Mesenchymal stem cell (in vitro differentiated cells and primary cell): ENCODE measurements at regions not wholly inside any gene's neighbourhood (a gene's known extent, or its start where the extent isn't known, plus 50 kb on each side); places are given as distances from the start of the nearest gene placed in this dataset.
A peak's percentile ranks its signal among the peaks of the same experiment; 100 is the strongest.

Experiments used
- DNase-seq: peaks from one replicate; pipeline ENCODE4 v3.0.0-alpha.2; 2013
- H2AFZ ChIP-seq: one replicate; pipeline ENCODE4 v1.6.1; 2013; ENCODE audit warnings: low read depth, mild to moderate bottlenecking, control low read depth, inconsistent platforms, low read length, moderate library complexity
- H2AK5ac ChIP-seq: 2 replicates; pipeline ENCODE4 v1.6.1; 2013; ENCODE audit warnings: low read length, moderate library complexity, mild to moderate bottlenecking, inconsistent platforms; ENCODE audit not compliant: severe bottlenecking
- H2BK120ac ChIP-seq: one replicate; pipeline ENCODE4 v1.6.1; 2013; ENCODE audit warnings: low read depth, mild to moderate bottlenecking, inconsistent platforms, low read length, moderate library complexity
- H2BK12ac ChIP-seq, 2 experiments: one replicate each; pipeline ENCODE4 v1.6.1; 2013; ENCODE audit warnings: inconsistent platforms in 2 of 2, low read length in 2 of 2, mild to moderate bottlenecking in 2 of 2, moderate library complexity in 2 of 2, control low read depth in 1 of 2
- H2BK15ac ChIP-seq: one replicate; pipeline ENCODE4 v1.6.1; 2013; ENCODE audit warnings: mild to moderate bottlenecking, low read depth, inconsistent platforms; ENCODE audit not compliant: poor library complexity, severe bottlenecking
- H2BK5ac ChIP-seq: 2 replicates; pipeline ENCODE4 v1.6.1; 2013; ENCODE audit warnings: low read depth, mild to moderate bottlenecking, low read length, control low read depth, inconsistent platforms; ENCODE audit not compliant: poor library complexity, severe bottlenecking
- H3K14ac ChIP-seq, 2 experiments: one replicate each; pipeline ENCODE4 v1.6.1; 2013; ENCODE audit warnings: inconsistent platforms in 2 of 2, low read length in 2 of 2, control low read depth in 1 of 2, mild to moderate bottlenecking in 1 of 2, moderate library complexity in 1 of 2
- H3K18ac ChIP-seq, 2 experiments: one replicate each; pipeline ENCODE4 v1.6.1; 2013; ENCODE audit warnings: inconsistent platforms in 2 of 2, low read length in 2 of 2, control low read depth in 1 of 2, low read depth in 1 of 2, mild to moderate bottlenecking in 1 of 2
- H3K23ac ChIP-seq, 2 experiments: one replicate each; pipeline ENCODE4 v1.6.1; 2013; ENCODE audit warnings: inconsistent platforms in 2 of 2, low read length in 2 of 2, mild to moderate bottlenecking in 2 of 2, moderate library complexity in 2 of 2, control low read depth in 1 of 2
- H3K27ac ChIP-seq: 2 replicates; pipeline ENCODE4 v1.5.1; 2013; ENCODE audit warnings: mild to moderate bottlenecking, moderate library complexity, low read length, control low read depth, inconsistent platforms; ENCODE audit not compliant: poor library complexity, severe bottlenecking
- H3K27me3 ChIP-seq, 2 experiments: 2 replicates each; pipeline versions ENCODE4 v1.6.1 to v1.7.0; 2013; ENCODE audit warnings: low read length in 2 of 2, mild to moderate bottlenecking in 2 of 2, moderate library complexity in 2 of 2, control low read depth in 1 of 2, inconsistent platforms in 1 of 2; ENCODE audit not compliant: control insufficient read depth in 1 of 2, insufficient read depth in 1 of 2
- H3K36me3 ChIP-seq, 2 experiments: 2 replicates each; pipeline versions ENCODE4 v1.6.1 to v1.7.0; 2013; ENCODE audit warnings: low read length in 2 of 2, control low read depth in 1 of 2, inconsistent platforms in 1 of 2, low read depth in 1 of 2, mild to moderate bottlenecking in 1 of 2; ENCODE audit not compliant: insufficient read depth in 2 of 2, control insufficient read depth in 1 of 2
- H3K4ac ChIP-seq, 2 experiments: one replicate each; pipeline ENCODE4 v1.6.1; 2013; ENCODE audit warnings: inconsistent platforms in 2 of 2, low read length in 2 of 2, mild to moderate bottlenecking in 2 of 2, moderate library complexity in 2 of 2, control low read depth in 1 of 2, low read depth in 1 of 2
- H3K4me1 ChIP-seq: 2 replicates; pipeline ENCODE4 v1.6.1; 2013; ENCODE audit warnings: low read depth, low read length, control low read depth; ENCODE audit not compliant: control insufficient read depth, insufficient read depth
- H3K4me2 ChIP-seq: 2 replicates; pipeline ENCODE4 v1.6.1; 2013; ENCODE audit warnings: low read length, mild to moderate bottlenecking, inconsistent platforms; ENCODE audit not compliant: poor library complexity, severe bottlenecking
- H3K4me3 ChIP-seq, 2 experiments: 2 replicates each; pipeline versions ENCODE4 v1.5.1 to v1.7.0; 2013; ENCODE audit warnings: low read length in 2 of 2, mild to moderate bottlenecking in 2 of 2, control low read depth in 1 of 2, low read depth in 1 of 2; ENCODE audit not compliant: insufficient read depth in 1 of 2
- H3K79me1 ChIP-seq: replicated peaks from 2 replicates; pipeline ENCODE4 v1.6.1; 2013; ENCODE audit warnings: mild to moderate bottlenecking, control low read depth, low read length, inconsistent platforms; ENCODE audit not compliant: poor library complexity, severe bottlenecking
- H3K9ac ChIP-seq: 2 replicates; pipeline ENCODE4 v1.7.0; 2013; ENCODE audit warnings: mild to moderate bottlenecking, low read length, moderate library complexity
- H3K9me3 ChIP-seq: 2 replicates; pipeline ENCODE4 v1.7.0; 2013; ENCODE audit warnings: mild to moderate bottlenecking, low read length; ENCODE audit not compliant: control insufficient read depth
- H4K8ac ChIP-seq: one replicate; pipeline ENCODE4 v1.6.1; 2013; ENCODE audit warnings: inconsistent platforms, mild to moderate bottlenecking, low read length, moderate library complexity
- H4K91ac ChIP-seq: one replicate; pipeline ENCODE4 v1.6.1; 2013; ENCODE audit warnings: mild to moderate bottlenecking, low read length, inconsistent platforms
- WGBS: methylation state at CpG from one replicate; pipeline ENCODE4 v1.1.7; 2013; ENCODE audit warnings: mixed read lengths; 5-methylcytosine and 5-hydroxymethylcytosine counted together

GRCh38 chr2:150750720-150751119 is 263.3 kb upstream of the RND3 start:
- no peak overlapping the region for H3K23ac ChIP-seq
- no peak overlapping the region for H3K4ac ChIP-seq
- no peak overlapping the region for H4K8ac ChIP-seq
- H4K91ac ChIP-seq = no peak overlapping the region
- H3K4me2 ChIP-seq = no peak overlapping the region
- no peak overlapping the region for H2BK15ac ChIP-seq
- H2BK120ac ChIP-seq = no peak overlapping the region
- no peaks in the 10 kb centered on the region for H3K9me3 ChIP-seq
- no peak overlapping the region for H2AK5ac ChIP-seq
- H2BK12ac ChIP-seq = no peak overlapping the region
- H3K27me3 ChIP-seq = no peaks in the 10 kb centered on the region
- no peak overlapping the region for H3K18ac ChIP-seq
- no peaks in the 10 kb centered on the region for H3K79me1 ChIP-seq
- WGBS = 100% methylated on average over 1 of the region's 1 CpG
- no peak overlapping the region for H3K27ac ChIP-seq
- no peak overlapping the region for H3K4me3 ChIP-seq
- H3K14ac ChIP-seq = no peak overlapping the region
- no peaks in the 10 kb centered on the region for H3K4me1 ChIP-seq
- no peak overlapping the region for H2BK5ac ChIP-seq
- DNase-seq = peak; percentile 8
- no peaks in the 10 kb centered on the region for H3K36me3 ChIP-seq
- no peak overlapping the region for H2AFZ ChIP-seq
- H3K9ac ChIP-seq = no peak overlapping the region

- Histone ChIP-seq H3K4me1 (no peaks in the 10 kb centered on the region), H2BK5ac (no peak overlapping the region), H4K91ac (no peak overlapping the region), H3K23ac (no peak overlapping the region), H3K79me1 (no peaks in the 10 kb centered on the region), H4K8ac (no peak overlapping the region), H3K27ac (no peak overlapping the region), H2AFZ (no peak overlapping the region), H3K4me3 (no peak overlapping the region), H3K36me3 (no peaks in the 10 kb centered on the region), H2BK15ac (no peak overlapping the region), H3K27me3 (no peaks in the 10 kb centered on the region), H2BK12ac (no peak overlapping the region), H2BK120ac (no peak overlapping the region), H3K4ac (no peak overlapping the region), H3K9me3 (no peaks in the 10 kb centered on the region), H3K9ac (no peak overlapping the region), H3K18ac (no peak overlapping the region), H2AK5ac (no peak overlapping the region), H3K14ac (no peak overlapping the region), H3K4me2 (no peak overlapping the region)
- 94% methylated on average over 4 of the region's 4 CpGs for WGBS
- no peak for DNase-seq
These were observed 254.6 kb upstream of the RND3 start for GRCh38 chr2:150742094-150742493.

GRCh38 chr2:150735894-150736498 is 248.5 kb upstream of the RND3 start:
- Histone ChIP-seq H4K91ac (no peak overlapping the region), H3K27me3 (no peaks in the 10 kb centered on the region), H3K4me1 (no peaks in the 10 kb centered on the region), H3K36me3 (no peaks in the 10 kb centered on the region), H3K4me2 (no peak overlapping the region), H2AK5ac (no peak overlapping the region), H2BK15ac (no peak overlapping the region), H2AFZ (no peak overlapping the region), H3K4ac (no peak overlapping the region), H3K18ac (no peak overlapping the region), H3K9ac (no peak overlapping the region), H3K14ac (no peak overlapping the region), H3K23ac (no peak overlapping the region), H3K27ac (no peak overlapping the region), H4K8ac (no peak overlapping the region), H3K79me1 (no peaks in the 10 kb centered on the region), H3K9me3 (no peaks in the 10 kb centered on the region), H2BK5ac (no peak overlapping the region), H3K4me3 (no peak overlapping the region), H2BK12ac (no peak overlapping the region), H2BK120ac (no peak overlapping the region)
- 100% methylated on average over 1 of the region's 5 CpGs for WGBS
- no peak for DNase-seq

DNA sequence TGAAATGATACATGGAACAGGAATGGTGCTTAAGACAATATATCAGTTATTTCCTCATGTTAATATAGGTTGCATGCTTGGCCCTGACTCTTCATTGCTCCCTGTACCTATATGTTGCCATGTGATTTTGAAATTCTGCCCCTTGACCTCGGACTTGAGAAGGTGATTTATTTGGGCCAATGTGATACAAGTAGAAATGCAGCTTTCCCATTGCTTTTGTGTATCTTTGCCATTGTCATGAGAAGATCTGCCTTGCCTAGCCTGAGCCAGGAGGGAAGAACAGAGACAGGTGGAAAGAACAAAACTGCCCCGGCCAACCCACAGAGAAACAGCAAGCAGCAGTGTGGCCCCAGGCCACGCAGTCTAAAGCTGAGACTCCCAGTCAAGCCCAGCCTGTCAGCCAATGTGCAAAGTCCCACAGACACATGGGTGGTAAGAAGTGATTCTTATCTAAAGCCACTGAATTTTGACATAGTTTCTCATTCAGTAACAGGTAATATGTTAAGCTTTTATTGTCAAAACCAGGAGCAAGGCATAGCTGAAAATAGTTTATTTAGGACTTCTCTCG is 245.7 kb upstream of the RND3 start:
- no peak overlapping the region for H3K4me3 ChIP-seq
- H2AK5ac ChIP-seq = no peak overlapping the region
- H3K9me3 ChIP-seq = no peaks in the 10 kb centered on the region
- H3K36me3 ChIP-seq = no peaks in the 10 kb centered on the region
- no peak overlapping the region for H4K8ac ChIP-seq
- H3K4me1 ChIP-seq = no peaks in the 10 kb centered on the region
- no peaks in the 10 kb centered on the region for H3K79me1 ChIP-seq
- no peak overlapping the region for H2BK12ac ChIP-seq
- no peak overlapping the region for H2AFZ ChIP-seq
- H2BK15ac ChIP-seq = no peak overlapping the region
- H3K23ac ChIP-seq = no peak overlapping the region
- no peak overlapping the region for H2BK120ac ChIP-seq
- no peak overlapping the region for H2BK5ac ChIP-seq
- 92% methylated on average over 4 of the region's 4 CpGs for WGBS
- no peak overlapping the region for H3K14ac ChIP-seq
- H3K18ac ChIP-seq = no peak overlapping the region
- H3K27ac ChIP-seq = no peak overlapping the region
- no peak overlapping the region for H3K4ac ChIP-seq
- H4K91ac ChIP-seq = no peak overlapping the region
- H3K27me3 ChIP-seq = no peaks in the 10 kb centered on the region
- no peak overlapping the region for H3K9ac ChIP-seq
- no peak overlapping the region for H3K4me2 ChIP-seq
- no peak for DNase-seq
